ENCODE measurements at regions not wholly inside any gene's neighbourhood (a gene's known extent, or its start where the extent isn't known, plus 50 kb on each side); places are given as distances from the start of the nearest gene placed in this dataset.

DNA sequence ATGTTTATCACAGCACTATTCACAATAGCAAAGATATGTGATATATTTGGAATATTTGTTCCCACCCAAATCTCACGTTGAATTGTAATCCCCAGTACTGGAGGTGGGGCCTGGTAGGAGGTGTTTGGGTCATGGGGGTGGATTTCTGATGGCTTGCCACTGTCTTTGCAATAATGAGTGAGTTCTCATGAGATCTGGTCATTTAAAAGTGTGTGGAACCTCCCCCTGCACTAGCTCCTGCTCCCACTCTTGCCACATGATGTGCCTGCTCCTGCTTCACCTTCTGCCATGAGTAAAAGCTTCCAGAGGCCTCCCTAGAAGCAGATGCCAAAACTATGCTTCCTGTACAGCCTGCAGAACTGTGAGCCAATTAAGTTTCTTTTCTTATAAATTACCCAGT lies 72.2 kb upstream of the DYNC1I2 start:
- Histone ChIP-seq H4K20me1 (ENCODE audit: insufficient read depth) (no peaks in the 10 kb centered on the region), H3K9ac (ENCODE audit: low read length) (no peak overlapping the region), H3K4me1 (ENCODE audit: control insufficient read depth in 1 of 2, insufficient read depth in 2 of 2, low read length in 2 of 2) (peaks cover 0 to 4% of the 10 kb centered on the region in 2 experiments; a peak in 1 of 4 replicates), H3K4me2 (ENCODE audit: low read length) (no peak overlapping the region), H3K27me3 (ENCODE audit: insufficient read depth, low read length) (no peaks in the 10 kb centered on the region), H3K36me3 (ENCODE audit: control insufficient read depth in 1 of 2, insufficient read depth in 2 of 2, low read length in 2 of 2) (no peaks in the 10 kb centered on the region), H2AFZ (ENCODE audit: low read depth, low read length, poor library complexity, severe bottlenecking) (no peak overlapping the region), H3K27ac (ENCODE audit: low read depth, low read length) (no peak overlapping the region), H3K9me3 (ENCODE audit: control insufficient read depth in 1 of 2, insufficient read depth in 1 of 2, low read depth in 1 of 2, low read length in 2 of 2) (no peaks in the 10 kb centered on the region), H3K9me2 (ENCODE audit: insufficient read depth) (no peaks in the 10 kb centered on the region), H3K79me2 (ENCODE audit: insufficient read depth, low read length) (no peaks in the 10 kb centered on the region), H3K4me3 (replicated peaks in 1 of 2; ENCODE audit: low read depth in 1 of 2, low read length in 2 of 2) (no peak overlapping the region)
- TF ChIP-seq JUND (IDR thresholded peaks at IDR 0.05), result no peak
- no peak for TF ChIP-seq TCF7L2 (IDR thresholded peaks at IDR 0.05; ENCODE audit: borderline replicate concordance, extremely low read depth, insufficient read depth, insufficient read length)
- no peak for TF ChIP-seq EGR1 (IDR thresholded peaks at IDR 0.05; ENCODE audit: low read depth)
- no peak for TF ChIP-seq SP1 (IDR thresholded peaks at IDR 0.05; ENCODE audit: low read depth)
- no peak for TF ChIP-seq SRF (IDR thresholded peaks at IDR 0.05; ENCODE audit: low read depth)
- no peak for TF ChIP-seq FOSL1 (IDR thresholded peaks at IDR 0.05; ENCODE audit: low read depth)
- TF ChIP-seq POLR2AphosphoS5 (IDR thresholded peaks at IDR 0.05; ENCODE audit: low read depth, low read length), result no peak
- TF ChIP-seq, protein P1, sequence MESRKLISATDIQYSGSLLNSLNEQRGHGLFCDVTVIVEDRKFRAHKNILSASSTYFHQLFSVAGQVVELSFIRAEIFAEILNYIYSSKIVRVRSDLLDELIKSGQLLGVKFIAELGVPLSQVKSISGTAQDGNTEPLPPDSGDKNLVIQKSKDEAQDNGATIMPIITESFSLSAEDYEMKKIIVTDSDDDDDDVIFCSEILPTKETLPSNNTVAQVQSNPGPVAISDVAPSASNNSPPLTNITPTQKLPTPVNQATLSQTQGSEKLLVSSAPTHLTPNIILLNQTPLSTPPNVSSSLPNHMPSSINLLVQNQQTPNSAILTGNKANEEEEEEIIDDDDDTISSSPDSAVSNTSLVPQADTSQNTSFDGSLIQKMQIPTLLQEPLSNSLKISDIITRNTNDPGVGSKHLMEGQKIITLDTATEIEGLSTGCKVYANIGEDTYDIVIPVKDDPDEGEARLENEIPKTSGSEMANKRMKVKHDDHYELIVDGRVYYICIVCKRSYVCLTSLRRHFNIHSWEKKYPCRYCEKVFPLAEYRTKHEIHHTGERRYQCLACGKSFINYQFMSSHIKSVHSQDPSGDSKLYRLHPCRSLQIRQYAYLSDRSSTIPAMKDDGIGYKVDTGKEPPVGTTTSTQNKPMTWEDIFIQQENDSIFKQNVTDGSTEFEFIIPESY (IDR thresholded peaks at IDR 0.05; ENCODE audit: extremely low read depth, insufficient replicate concordance, low read length), result no peak
- TF ChIP-seq ELF1 (IDR thresholded peaks at IDR 0.05; ENCODE audit: borderline replicate concordance, low read depth), result no peak
- TF ChIP-seq POLR2A (IDR thresholded peaks at IDR 0.05; ENCODE audit: borderline replicate concordance, extremely low read depth, insufficient read depth, insufficient read length), result no peak
- no peak for ATAC-seq
- ChIA-PET POLR2A (no interaction called here), RAD21 (ENCODE audit: low non-redundant PET in 1 of 2, low total read pairs in 2 of 2, uncharacterized antibody in 2 of 2, unreplicated experiment in 2 of 2) (no interaction called here), CTCF (no interaction called here)
- DNase-seq (ENCODE audit: low read depth, low spot score), result no peak
- intact Hi-C loops (cut with micrococcal nuclease), result no loop called here
- no TSS peak for BruUV-seq (replicated peaks)

DNA sequence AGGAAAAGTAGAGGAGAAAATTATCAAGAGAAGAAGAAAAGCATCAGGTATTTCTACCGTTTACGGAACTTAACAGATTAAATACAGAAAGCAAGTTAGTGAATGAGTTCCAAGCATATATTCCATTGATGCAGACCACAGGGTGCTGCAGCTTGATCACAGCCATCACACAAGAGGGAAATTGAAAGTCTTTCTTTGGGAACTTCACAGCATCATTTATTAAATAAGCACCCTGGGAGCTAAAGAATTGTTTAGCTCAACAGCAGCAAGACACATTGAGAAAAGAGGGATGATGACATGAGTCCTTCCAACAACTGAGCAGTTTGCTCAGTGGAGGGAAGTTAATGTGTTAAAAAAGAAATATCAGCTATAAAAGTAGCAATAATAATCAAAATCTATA lies 69.3 kb upstream of the DYNC1I2 start:
- Histone ChIP-seq H3K36me3 (ENCODE audit: control insufficient read depth in 1 of 2, insufficient read depth in 2 of 2, low read length in 2 of 2) (no peaks in the 10 kb centered on the region), H3K4me2 (ENCODE audit: low read length) (no peak overlapping the region), H3K4me1 (ENCODE audit: control insufficient read depth in 1 of 2, insufficient read depth in 2 of 2, low read length in 2 of 2) (peaks cover 0 to 4% of the 10 kb centered on the region in 2 experiments; a peak in 1 of 4 replicates), H4K20me1 (ENCODE audit: insufficient read depth) (no peaks in the 10 kb centered on the region), H3K27me3 (ENCODE audit: insufficient read depth, low read length) (no peaks in the 10 kb centered on the region), H3K9ac (ENCODE audit: low read length) (no peak overlapping the region), H3K9me3 (ENCODE audit: control insufficient read depth in 1 of 2, insufficient read depth in 1 of 2, low read depth in 1 of 2, low read length in 2 of 2) (no peaks in the 10 kb centered on the region), H3K4me3 (replicated peaks in 1 of 2; ENCODE audit: low read depth in 1 of 2, low read length in 2 of 2) (no peak overlapping the region), H3K9me2 (ENCODE audit: insufficient read depth) (no peaks in the 10 kb centered on the region), H3K79me2 (ENCODE audit: insufficient read depth, low read length) (no peaks in the 10 kb centered on the region), H3K27ac (ENCODE audit: low read depth, low read length) (no peak overlapping the region), H2AFZ (ENCODE audit: low read depth, low read length, poor library complexity, severe bottlenecking) (no peak overlapping the region)
- ChIA-PET CTCF (no interaction called here), RAD21 (ENCODE audit: low non-redundant PET in 1 of 2, low total read pairs in 2 of 2, uncharacterized antibody in 2 of 2, unreplicated experiment in 2 of 2) (no interaction called here), POLR2A (no interaction called here)
- no peak for ATAC-seq
- no TSS peak for BruUV-seq (replicated peaks)
- intact Hi-C loops (cut with micrococcal nuclease), result no loop called here
- no peak for DNase-seq (ENCODE audit: low read depth, low spot score)
- no peak for TF ChIP-seq YY1 (IDR thresholded peaks at IDR 0.05; ENCODE audit: extremely low read depth, insufficient replicate concordance, low read depth, low read length)
- TF ChIP-seq, protein P2, sequence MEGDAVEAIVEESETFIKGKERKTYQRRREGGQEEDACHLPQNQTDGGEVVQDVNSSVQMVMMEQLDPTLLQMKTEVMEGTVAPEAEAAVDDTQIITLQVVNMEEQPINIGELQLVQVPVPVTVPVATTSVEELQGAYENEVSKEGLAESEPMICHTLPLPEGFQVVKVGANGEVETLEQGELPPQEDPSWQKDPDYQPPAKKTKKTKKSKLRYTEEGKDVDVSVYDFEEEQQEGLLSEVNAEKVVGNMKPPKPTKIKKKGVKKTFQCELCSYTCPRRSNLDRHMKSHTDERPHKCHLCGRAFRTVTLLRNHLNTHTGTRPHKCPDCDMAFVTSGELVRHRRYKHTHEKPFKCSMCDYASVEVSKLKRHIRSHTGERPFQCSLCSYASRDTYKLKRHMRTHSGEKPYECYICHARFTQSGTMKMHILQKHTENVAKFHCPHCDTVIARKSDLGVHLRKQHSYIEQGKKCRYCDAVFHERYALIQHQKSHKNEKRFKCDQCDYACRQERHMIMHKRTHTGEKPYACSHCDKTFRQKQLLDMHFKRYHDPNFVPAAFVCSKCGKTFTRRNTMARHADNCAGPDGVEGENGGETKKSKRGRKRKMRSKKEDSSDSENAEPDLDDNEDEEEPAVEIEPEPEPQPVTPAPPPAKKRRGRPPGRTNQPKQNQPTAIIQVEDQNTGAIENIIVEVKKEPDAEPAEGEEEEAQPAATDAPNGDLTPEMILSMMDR (IDR thresholded peaks at IDR 0.05 in 2 of 3, conservative IDR thresholded peaks at IDR 0.05 in 1 of 3; ENCODE audit: borderline replicate concordance in 1 of 3, insufficient read depth in 1 of 3, low read depth in 2 of 3, low read length in 2 of 3), result no peak
- no peak for TF ChIP-seq SIN3A (IDR thresholded peaks at IDR 0.05; ENCODE audit: low read depth)
- TF ChIP-seq POLR2AphosphoS5 (IDR thresholded peaks at IDR 0.05; ENCODE audit: low read depth, low read length), result no peak
- no peak for TF ChIP-seq EZH2phosphoT487 (IDR thresholded peaks at IDR 0.05; ENCODE audit: borderline replicate concordance)
